SK-N-SH treated with all-trans-retinoic acid at 6 μM for 48 hours (cell line): ENCODE measurements at regions not wholly inside any gene's neighbourhood (a gene's known extent, or its start where the extent isn't known, plus 50 kb on each side); places are given as distances from the start of the nearest gene placed in this dataset.

Source experiments
- ATAC-seq: fragments of 200-7000 bp; cut with Tn5 transposase; 3 replicates; pipeline ENCODE4 v1.9.1; 2020; ENCODE audit warnings: mild to moderate bottlenecking, moderate library complexity
- ARNTL ChIP-seq: fragments of 450-650 bp; formaldehyde crosslinking; IDR thresholded peaks from 2 replicates; pipeline ENCODE4 v1.5.0; 2020; ENCODE audit warnings: low read depth, mild to moderate bottlenecking, moderate library complexity, borderline replicate concordance
- BACH2 ChIP-seq: fragments of 250-450 bp; sonication (Bioruptor Pico); IDR thresholded peaks from 2 replicates; pipeline ENCODE4 v1.9.0; 2021; ENCODE audit warnings: mild to moderate bottlenecking, borderline replicate concordance
- CSDC2 ChIP-seq: fragments of 250-450 bp; sonication (Bioruptor Pico); IDR thresholded peaks from 2 replicates; pipeline ENCODE4 v1.5.0; 2020; ENCODE audit warnings: mild to moderate bottlenecking, moderate library complexity
- ESRRG ChIP-seq: fragments of 250-450 bp; sonication (Bioruptor Pico); IDR thresholded peaks from 2 replicates; pipeline ENCODE4 v1.6.1; 2021; ENCODE audit warnings: mild to moderate bottlenecking
- GLIS3 ChIP-seq: fragments of 250-450 bp; sonication (Bioruptor Pico); IDR thresholded peaks from 2 replicates; pipeline ENCODE4 v1.5.0; 2020; ENCODE audit warnings: mild to moderate bottlenecking, moderate library complexity
- PPARA ChIP-seq: fragments of 250-450 bp; sonication (Bioruptor Pico); IDR thresholded peaks from 2 replicates; pipeline ENCODE4 v1.5.0; 2020; ENCODE audit warnings: mild to moderate bottlenecking, borderline replicate concordance
- RARB ChIP-seq: fragments of 250-450 bp; sonication (Bioruptor Pico); IDR thresholded peaks from 2 replicates; pipeline ENCODE4 v1.8.0; 2021; ENCODE audit warnings: mild to moderate bottlenecking, moderate library complexity
- SNAI2 ChIP-seq: fragments of 250-450 bp; sonication (Bioruptor Pico); IDR thresholded peaks from 2 replicates; pipeline ENCODE4 v1.5.0; 2020; ENCODE audit warnings: mild to moderate bottlenecking, moderate library complexity
- TCF4 ChIP-seq: fragments of 250-450 bp; sonication (Bioruptor Pico); IDR thresholded peaks from 2 replicates; pipeline ENCODE4 v1.8.0; 2021; ENCODE audit warnings: mild to moderate bottlenecking, moderate library complexity, borderline replicate concordance
- TOX ChIP-seq: fragments of 250-450 bp; sonication (Bioruptor Pico); IDR thresholded peaks from 2 replicates; pipeline ENCODE4 v1.8.0; 2021; ENCODE audit warnings: mild to moderate bottlenecking, moderate library complexity, borderline replicate concordance
- ZC3H10 ChIP-seq: fragments of 250-450 bp; sonication (Bioruptor Pico); IDR thresholded peaks from 2 replicates; pipeline ENCODE4 v1.5.1; 2021; ENCODE audit warnings: mild to moderate bottlenecking, moderate library complexity
- ZFP3 ChIP-seq: fragments of 250-450 bp; sonication (Bioruptor Pico); IDR thresholded peaks from 2 replicates; pipeline ENCODE4 v1.5.0; 2020; ENCODE audit warnings: mild to moderate bottlenecking, moderate library complexity
- ZFP30 ChIP-seq: fragments of 450-650 bp; formaldehyde crosslinking; IDR thresholded peaks from 2 replicates; pipeline ENCODE4 v1.5.0; 2022; ENCODE audit warnings: mild to moderate bottlenecking, moderate library complexity
- ZNF565 ChIP-seq: fragments of 450-650 bp; formaldehyde crosslinking; conservative IDR thresholded peaks from 2 replicates; pipeline ENCODE4 v1.5.0; 2020; ENCODE audit warnings: low read depth, mild to moderate bottlenecking, moderate library complexity
- ZNF70 ChIP-seq: fragments of 450-650 bp; formaldehyde crosslinking; IDR thresholded peaks from 2 replicates; pipeline ENCODE4 v1.5.0; 2020; ENCODE audit warnings: mild to moderate bottlenecking, moderate library complexity
- ZNF8 ChIP-seq: fragments of 450-650 bp; formaldehyde crosslinking; IDR thresholded peaks from 2 replicates; pipeline ENCODE4 v1.5.0; 2020; ENCODE audit warnings: mild to moderate bottlenecking, moderate library complexity
- TF ChIP-seq, protein P1 (sequence below): fragments of 250-450 bp; sonication (Bioruptor Pico); IDR thresholded peaks from 2 replicates; pipeline ENCODE4 v1.8.0; 2021; ENCODE audit warnings: low read depth, mild to moderate bottlenecking, moderate library complexity, borderline replicate concordance
- TF ChIP-seq, protein P2 (sequence below): fragments of 250-450 bp; sonication (Bioruptor Pico); IDR thresholded peaks from 2 replicates; pipeline ENCODE4 v1.5.0; 2020; ENCODE audit warnings: mild to moderate bottlenecking, moderate library complexity
- TF ChIP-seq, protein P3 (sequence below): fragments of 250-450 bp; sonication (Bioruptor Pico); IDR thresholded peaks from 2 replicates; pipeline ENCODE4 v1.5.1; 2021; ENCODE audit warnings: mild to moderate bottlenecking, moderate library complexity
- TF ChIP-seq, protein P4 (sequence below): fragments of 250-450 bp; sonication (Bioruptor Pico); IDR thresholded peaks from 2 replicates; pipeline ENCODE4 v1.8.0; 2020; ENCODE audit warnings: mild to moderate bottlenecking, moderate library complexity, borderline replicate concordance
- TF ChIP-seq, protein P5 (sequence below): fragments of 250-450 bp; sonication (Bioruptor Pico); IDR thresholded peaks from 2 replicates; pipeline ENCODE4 v1.5.1; 2020; ENCODE audit warnings: low read depth, mild to moderate bottlenecking, moderate library complexity

DNA sequence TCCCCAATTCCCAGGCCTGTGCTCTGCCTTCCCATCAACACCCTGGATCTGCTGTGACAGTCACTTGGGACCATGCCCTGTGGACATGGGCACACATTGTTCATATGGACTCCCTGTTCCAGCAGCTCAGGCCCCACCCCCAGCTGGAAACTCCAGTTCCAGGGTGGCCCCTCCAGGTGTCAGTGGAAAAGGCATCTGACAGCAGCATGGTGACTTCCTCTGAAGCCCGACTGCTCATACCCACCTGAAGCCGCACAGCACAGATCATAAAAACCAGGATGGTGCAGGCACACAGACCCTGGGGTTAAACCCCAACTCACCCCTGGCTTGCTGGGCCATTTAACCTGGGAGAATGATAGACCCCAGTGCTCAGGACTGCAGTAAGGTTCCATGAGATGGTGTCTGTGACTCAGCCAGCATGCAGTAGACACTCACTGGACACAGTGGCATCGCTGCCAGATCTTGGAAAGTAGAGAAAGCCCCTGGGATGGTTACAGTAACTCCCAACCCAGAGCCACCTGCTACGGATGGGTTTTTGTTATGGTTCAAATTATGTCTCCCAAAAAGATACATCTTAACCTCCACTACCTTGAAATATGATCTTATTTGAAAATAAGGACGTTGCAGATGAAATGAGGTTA, 72.6 kb upstream of the NANOS1 start:
- ATAC-seq, result no peak
- TF ChIP-seq BACH2 (CRISPR knock-in tag), result no peak
- TF ChIP-seq, protein P1, sequence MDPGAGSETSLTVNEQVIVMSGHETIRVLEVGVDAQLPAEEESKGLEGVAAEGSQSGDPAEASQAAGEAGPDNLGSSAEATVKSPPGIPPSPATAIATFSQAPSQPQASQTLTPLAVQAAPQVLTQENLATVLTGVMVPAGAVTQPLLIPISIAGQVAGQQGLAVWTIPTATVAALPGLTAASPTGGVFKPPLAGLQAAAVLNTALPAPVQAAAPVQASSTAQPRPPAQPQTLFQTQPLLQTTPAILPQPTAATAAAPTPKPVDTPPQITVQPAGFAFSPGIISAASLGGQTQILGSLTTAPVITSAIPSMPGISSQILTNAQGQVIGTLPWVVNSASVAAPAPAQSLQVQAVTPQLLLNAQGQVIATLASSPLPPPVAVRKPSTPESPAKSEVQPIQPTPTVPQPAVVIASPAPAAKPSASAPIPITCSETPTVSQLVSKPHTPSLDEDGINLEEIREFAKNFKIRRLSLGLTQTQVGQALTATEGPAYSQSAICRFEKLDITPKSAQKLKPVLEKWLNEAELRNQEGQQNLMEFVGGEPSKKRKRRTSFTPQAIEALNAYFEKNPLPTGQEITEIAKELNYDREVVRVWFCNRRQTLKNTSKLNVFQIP (CRISPR knock-in tag), result no peak
- TF ChIP-seq CSDC2 (CRISPR knock-in tag), result no peak
- TF ChIP-seq GLIS3 (CRISPR knock-in tag), result no peak
- no peak for TF ChIP-seq ZNF8 (CRISPR knock-in tag)
- no peak for TF ChIP-seq RARB (CRISPR knock-in tag)
- TF ChIP-seq ZFP3, result no peak
- TF ChIP-seq, protein P2, sequence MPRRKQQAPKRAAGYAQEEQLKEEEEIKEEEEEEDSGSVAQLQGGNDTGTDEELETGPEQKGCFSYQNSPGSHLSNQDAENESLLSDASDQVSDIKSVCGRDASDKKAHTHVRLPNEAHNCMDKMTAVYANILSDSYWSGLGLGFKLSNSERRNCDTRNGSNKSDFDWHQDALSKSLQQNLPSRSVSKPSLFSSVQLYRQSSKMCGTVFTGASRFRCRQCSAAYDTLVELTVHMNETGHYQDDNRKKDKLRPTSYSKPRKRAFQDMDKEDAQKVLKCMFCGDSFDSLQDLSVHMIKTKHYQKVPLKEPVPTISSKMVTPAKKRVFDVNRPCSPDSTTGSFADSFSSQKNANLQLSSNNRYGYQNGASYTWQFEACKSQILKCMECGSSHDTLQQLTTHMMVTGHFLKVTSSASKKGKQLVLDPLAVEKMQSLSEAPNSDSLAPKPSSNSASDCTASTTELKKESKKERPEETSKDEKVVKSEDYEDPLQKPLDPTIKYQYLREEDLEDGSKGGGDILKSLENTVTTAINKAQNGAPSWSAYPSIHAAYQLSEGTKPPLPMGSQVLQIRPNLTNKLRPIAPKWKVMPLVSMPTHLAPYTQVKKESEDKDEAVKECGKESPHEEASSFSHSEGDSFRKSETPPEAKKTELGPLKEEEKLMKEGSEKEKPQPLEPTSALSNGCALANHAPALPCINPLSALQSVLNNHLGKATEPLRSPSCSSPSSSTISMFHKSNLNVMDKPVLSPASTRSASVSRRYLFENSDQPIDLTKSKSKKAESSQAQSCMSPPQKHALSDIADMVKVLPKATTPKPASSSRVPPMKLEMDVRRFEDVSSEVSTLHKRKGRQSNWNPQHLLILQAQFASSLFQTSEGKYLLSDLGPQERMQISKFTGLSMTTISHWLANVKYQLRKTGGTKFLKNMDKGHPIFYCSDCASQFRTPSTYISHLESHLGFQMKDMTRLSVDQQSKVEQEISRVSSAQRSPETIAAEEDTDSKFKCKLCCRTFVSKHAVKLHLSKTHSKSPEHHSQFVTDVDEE (CRISPR knock-in tag), result no peak
- no peak for TF ChIP-seq ZNF70
- TF ChIP-seq ARNTL (CRISPR knock-in tag), result no peak
- TF ChIP-seq ESRRG (CRISPR knock-in tag), result no peak
- TF ChIP-seq TCF4 (CRISPR knock-in tag), result no peak
- TF ChIP-seq, protein P3, sequence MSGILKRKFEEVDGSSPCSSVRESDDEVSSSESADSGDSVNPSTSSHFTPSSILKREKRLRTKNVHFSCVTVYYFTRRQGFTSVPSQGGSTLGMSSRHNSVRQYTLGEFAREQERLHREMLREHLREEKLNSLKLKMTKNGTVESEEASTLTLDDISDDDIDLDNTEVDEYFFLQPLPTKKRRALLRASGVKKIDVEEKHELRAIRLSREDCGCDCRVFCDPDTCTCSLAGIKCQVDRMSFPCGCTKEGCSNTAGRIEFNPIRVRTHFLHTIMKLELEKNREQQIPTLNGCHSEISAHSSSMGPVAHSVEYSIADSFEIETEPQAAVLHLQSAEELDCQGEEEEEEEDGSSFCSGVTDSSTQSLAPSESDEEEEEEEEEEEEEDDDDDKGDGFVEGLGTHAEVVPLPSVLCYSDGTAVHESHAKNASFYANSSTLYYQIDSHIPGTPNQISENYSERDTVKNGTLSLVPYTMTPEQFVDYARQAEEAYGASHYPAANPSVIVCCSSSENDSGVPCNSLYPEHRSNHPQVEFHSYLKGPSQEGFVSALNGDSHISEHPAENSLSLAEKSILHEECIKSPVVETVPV (CRISPR knock-in tag), result no peak
- no peak for TF ChIP-seq TOX (CRISPR knock-in tag)
- no peak for TF ChIP-seq SNAI2 (CRISPR knock-in tag)
- TF ChIP-seq, protein P4, sequence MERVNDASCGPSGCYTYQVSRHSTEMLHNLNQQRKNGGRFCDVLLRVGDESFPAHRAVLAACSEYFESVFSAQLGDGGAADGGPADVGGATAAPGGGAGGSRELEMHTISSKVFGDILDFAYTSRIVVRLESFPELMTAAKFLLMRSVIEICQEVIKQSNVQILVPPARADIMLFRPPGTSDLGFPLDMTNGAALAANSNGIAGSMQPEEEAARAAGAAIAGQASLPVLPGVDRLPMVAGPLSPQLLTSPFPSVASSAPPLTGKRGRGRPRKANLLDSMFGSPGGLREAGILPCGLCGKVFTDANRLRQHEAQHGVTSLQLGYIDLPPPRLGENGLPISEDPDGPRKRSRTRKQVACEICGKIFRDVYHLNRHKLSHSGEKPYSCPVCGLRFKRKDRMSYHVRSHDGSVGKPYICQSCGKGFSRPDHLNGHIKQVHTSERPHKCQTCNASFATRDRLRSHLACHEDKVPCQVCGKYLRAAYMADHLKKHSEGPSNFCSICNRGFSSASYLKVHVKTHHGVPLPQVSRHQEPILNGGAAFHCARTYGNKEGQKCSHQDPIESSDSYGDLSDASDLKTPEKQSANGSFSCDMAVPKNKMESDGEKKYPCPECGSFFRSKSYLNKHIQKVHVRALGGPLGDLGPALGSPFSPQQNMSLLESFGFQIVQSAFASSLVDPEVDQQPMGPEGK (CRISPR knock-in tag), result no peak
- no peak for TF ChIP-seq ZFP30

DNA sequence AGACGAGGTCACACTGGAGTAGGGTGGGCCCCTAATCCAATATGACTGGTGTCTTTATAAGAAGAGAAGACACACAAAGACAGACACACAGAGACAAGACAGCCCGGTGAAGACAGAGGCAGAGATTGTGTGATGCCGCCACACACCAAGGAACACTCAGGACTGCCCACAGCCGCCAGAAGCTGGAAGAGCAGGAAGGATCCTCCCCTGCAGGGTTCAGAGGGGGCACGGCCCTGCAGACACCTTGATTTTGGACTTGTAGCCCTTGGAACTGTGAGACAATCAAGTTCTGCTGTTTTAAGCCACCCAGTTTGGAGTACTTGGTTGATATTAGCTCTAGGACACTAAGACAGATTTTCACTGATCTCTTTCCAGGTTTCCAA, 72.1 kb upstream of the NANOS1 start:
- TF ChIP-seq, protein P5, sequence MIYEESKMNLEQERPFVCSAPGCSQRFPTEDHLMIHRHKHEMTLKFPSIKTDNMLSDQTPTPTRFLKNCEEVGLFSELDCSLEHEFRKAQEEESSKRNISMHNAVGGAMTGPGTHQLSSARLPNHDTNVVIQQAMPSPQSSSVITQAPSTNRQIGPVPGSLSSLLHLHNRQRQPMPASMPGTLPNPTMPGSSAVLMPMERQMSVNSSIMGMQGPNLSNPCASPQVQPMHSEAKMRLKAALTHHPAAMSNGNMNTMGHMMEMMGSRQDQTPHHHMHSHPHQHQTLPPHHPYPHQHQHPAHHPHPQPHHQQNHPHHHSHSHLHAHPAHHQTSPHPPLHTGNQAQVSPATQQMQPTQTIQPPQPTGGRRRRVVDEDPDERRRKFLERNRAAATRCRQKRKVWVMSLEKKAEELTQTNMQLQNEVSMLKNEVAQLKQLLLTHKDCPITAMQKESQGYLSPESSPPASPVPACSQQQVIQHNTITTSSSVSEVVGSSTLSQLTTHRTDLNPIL, result no peak
- TF ChIP-seq GLIS3 (CRISPR knock-in tag) (no peak), ZFP3 (no peak), PPARA (CRISPR knock-in tag) (no peak), ZNF565 (CRISPR knock-in tag) (no peak), CSDC2 (CRISPR knock-in tag) (no peak), ZC3H10 (CRISPR knock-in tag) (no peak), ESRRG (CRISPR knock-in tag) (no peak), BACH2 (CRISPR knock-in tag) (no peak), RARB (CRISPR knock-in tag) (no peak), SNAI2 (CRISPR knock-in tag) (no peak)
- TF ChIP-seq, protein P1 (CRISPR knock-in tag), result no peak
- ATAC-seq, result no peak
